ENCODE measurements at regions not wholly inside any gene's neighbourhood (a gene's known extent, or its start where the extent isn't known, plus 50 kb on each side); places are given as distances from the start of the nearest gene placed in this dataset.

- ChIA-PET POLR2A (no interaction called here), CTCF (no interaction called here)
- Histone ChIP-seq H3K4me1 (ENCODE audit: control insufficient read depth in 1 of 2, insufficient read depth in 2 of 2, low read depth in 1 of 2, low read length in 1 of 2) (no peaks in the 10 kb centered on the region), H3F3A (replicated peaks; ENCODE audit: insufficient read depth) (no peaks in the 10 kb centered on the region), H3K9ac (no peak overlapping the region), H3K4me2 (no peak overlapping the region), H4K20me1 (ENCODE audit: insufficient read depth) (no peaks in the 10 kb centered on the region), H3K79me2 (ENCODE audit: insufficient read depth) (no peaks in the 10 kb centered on the region), H2AFZ (ENCODE audit: low read depth) (no peak overlapping the region), H3K27me3 (ENCODE audit: insufficient read depth) (no peaks in the 10 kb centered on the region), H3K27ac (ENCODE audit: low read depth in 2 of 2, low read length in 1 of 2) (no peak overlapping the region), H3K9me3 (no peaks in the 10 kb centered on the region), H3K4me3 (ENCODE audit: low read depth in 2 of 2, low read length in 1 of 2) (no peak overlapping the region), H3K9me2 (no peaks in the 10 kb centered on the region), H3K36me3 (replicated peaks in 1 of 2; ENCODE audit: control insufficient read depth in 1 of 2, insufficient read depth in 2 of 2, low read length in 1 of 2) (no peaks in the 10 kb centered on the region)
- DNase-seq, result no peak
- TF ChIP-seq FOXJ3 (CRISPR knock-in tag; IDR thresholded peaks at IDR 0.05) (no peak), SIN3A (IDR thresholded peaks at IDR 0.05; ENCODE audit: borderline replicate concordance, low read depth, low read length) (no peak), YY1 (IDR thresholded peaks at IDR 0.05; ENCODE audit: low read depth) (no peak), NRF1 (IDR thresholded peaks at IDR 0.05; ENCODE audit: low read depth, low read length) (no peak), RCOR1 (IDR thresholded peaks at IDR 0.05; ENCODE audit: low read length) (no peak), POLR2AphosphoS5 (IDR thresholded peaks at IDR 0.05; ENCODE audit: low read depth, low read length) (no peak), FOXM1 (IDR thresholded peaks at IDR 0.05; ENCODE audit: low read depth) (no peak), IRF3 (IDR thresholded peaks at IDR 0.05; ENCODE audit: low read depth, low read length) (no peak), NFIC (IDR thresholded peaks at IDR 0.05; ENCODE audit: borderline replicate concordance) (no peak), REST (IDR thresholded peaks at IDR 0.05; ENCODE audit: low read depth, low read length) (no peak), FOSL2 (IDR thresholded peaks at IDR 0.05; ENCODE audit: borderline replicate concordance, low read depth) (no peak), ELF1 (IDR thresholded peaks at IDR 0.05) (no peak), TAF1 (IDR thresholded peaks at IDR 0.05; ENCODE audit: borderline replicate concordance, low read depth, low read length) (no peak), CHD2 (IDR thresholded peaks at IDR 0.05; ENCODE audit: low read length, partially characterized antibody) (no peak), MAX (IDR thresholded peaks at IDR 0.05; ENCODE audit: low read depth) (no peak), TCF12 (IDR thresholded peaks at IDR 0.05) (no peak), ZBTB33 (IDR thresholded peaks at IDR 0.05; ENCODE audit: borderline replicate concordance, low read depth) (no peak), EP300 (IDR thresholded peaks at IDR 0.05; ENCODE audit: borderline replicate concordance in 1 of 2, low read depth in 1 of 2, low read length in 1 of 2) (no peak), CTCF (IDR thresholded peaks at IDR 0.05) (no peak), SMC3 (IDR thresholded peaks at IDR 0.05; ENCODE audit: low read depth, low read length) (no peak)
- WGBS (ENCODE audit: low lambda C conversion rate), result 81% methylated on average over 2 of the region's 2 CpGs
These were observed 88.3 kb upstream of the WDR72 start for GRCh38 chr15:53847745-53848144.

Measured in SK-N-SH (cell line).